HL-60 (cell line): ENCODE measurements at regions not wholly inside any gene's neighbourhood (a gene's known extent, or its start where the extent isn't known, plus 50 kb on each side); places are given as distances from the start of the nearest gene placed in this dataset.

ENCODE experiments used
- GABPA ChIP-seq: IDR thresholded peaks from 2 replicates; pipeline ENCODE4 v1.6.1; 2012; ENCODE audit warnings: low read depth
- POLR2AphosphoS5 ChIP-seq: IDR thresholded peaks from 2 replicates; pipeline ENCODE4 v1.6.1; 2012; ENCODE audit warnings: low read depth
- SPI1 ChIP-seq: IDR thresholded peaks from 2 replicates; pipeline ENCODE4 v1.6.1; 2012; ENCODE audit warnings: low read depth, mild to moderate bottlenecking, borderline replicate concordance
- TF ChIP-seq, protein P1 (sequence below): IDR thresholded peaks from one replicate; pipeline ENCODE4 v1.5.1; 2011; ENCODE audit warnings: low read length, control low read depth, inconsistent platforms; ENCODE audit not compliant: insufficient read depth
- TF ChIP-seq, protein P2 (sequence below): IDR thresholded peaks from 2 replicates; pipeline ENCODE4 v1.6.1; 2012; ENCODE audit warnings: low read depth; ENCODE audit not compliant: insufficient replicate concordance

DNA sequence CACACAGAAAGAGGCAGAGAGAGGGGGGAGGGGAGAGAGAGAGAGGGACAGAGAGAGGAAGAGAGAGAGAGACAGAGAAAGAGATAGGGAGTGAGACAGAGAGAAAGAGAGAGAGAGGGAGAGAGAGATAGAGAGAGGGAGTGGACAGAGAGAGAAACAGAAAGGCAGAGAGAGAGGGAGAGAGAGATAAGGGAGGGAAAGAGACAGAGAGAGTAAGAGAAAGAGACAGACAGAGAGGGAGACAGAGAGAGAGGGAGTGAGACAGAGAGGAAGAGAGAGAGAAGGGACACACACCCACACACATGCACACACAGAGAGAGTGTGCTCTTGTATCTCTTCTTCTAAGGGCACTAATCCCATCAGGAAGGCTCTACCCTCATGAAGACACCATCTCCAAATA is 103.2 kb upstream of the ESRRB start:
- TF ChIP-seq POLR2AphosphoS5 (no peak), GABPA (no peak), SPI1 (no peak)
- TF ChIP-seq, protein P1, sequence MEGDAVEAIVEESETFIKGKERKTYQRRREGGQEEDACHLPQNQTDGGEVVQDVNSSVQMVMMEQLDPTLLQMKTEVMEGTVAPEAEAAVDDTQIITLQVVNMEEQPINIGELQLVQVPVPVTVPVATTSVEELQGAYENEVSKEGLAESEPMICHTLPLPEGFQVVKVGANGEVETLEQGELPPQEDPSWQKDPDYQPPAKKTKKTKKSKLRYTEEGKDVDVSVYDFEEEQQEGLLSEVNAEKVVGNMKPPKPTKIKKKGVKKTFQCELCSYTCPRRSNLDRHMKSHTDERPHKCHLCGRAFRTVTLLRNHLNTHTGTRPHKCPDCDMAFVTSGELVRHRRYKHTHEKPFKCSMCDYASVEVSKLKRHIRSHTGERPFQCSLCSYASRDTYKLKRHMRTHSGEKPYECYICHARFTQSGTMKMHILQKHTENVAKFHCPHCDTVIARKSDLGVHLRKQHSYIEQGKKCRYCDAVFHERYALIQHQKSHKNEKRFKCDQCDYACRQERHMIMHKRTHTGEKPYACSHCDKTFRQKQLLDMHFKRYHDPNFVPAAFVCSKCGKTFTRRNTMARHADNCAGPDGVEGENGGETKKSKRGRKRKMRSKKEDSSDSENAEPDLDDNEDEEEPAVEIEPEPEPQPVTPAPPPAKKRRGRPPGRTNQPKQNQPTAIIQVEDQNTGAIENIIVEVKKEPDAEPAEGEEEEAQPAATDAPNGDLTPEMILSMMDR: no peak
- TF ChIP-seq, protein P2, sequence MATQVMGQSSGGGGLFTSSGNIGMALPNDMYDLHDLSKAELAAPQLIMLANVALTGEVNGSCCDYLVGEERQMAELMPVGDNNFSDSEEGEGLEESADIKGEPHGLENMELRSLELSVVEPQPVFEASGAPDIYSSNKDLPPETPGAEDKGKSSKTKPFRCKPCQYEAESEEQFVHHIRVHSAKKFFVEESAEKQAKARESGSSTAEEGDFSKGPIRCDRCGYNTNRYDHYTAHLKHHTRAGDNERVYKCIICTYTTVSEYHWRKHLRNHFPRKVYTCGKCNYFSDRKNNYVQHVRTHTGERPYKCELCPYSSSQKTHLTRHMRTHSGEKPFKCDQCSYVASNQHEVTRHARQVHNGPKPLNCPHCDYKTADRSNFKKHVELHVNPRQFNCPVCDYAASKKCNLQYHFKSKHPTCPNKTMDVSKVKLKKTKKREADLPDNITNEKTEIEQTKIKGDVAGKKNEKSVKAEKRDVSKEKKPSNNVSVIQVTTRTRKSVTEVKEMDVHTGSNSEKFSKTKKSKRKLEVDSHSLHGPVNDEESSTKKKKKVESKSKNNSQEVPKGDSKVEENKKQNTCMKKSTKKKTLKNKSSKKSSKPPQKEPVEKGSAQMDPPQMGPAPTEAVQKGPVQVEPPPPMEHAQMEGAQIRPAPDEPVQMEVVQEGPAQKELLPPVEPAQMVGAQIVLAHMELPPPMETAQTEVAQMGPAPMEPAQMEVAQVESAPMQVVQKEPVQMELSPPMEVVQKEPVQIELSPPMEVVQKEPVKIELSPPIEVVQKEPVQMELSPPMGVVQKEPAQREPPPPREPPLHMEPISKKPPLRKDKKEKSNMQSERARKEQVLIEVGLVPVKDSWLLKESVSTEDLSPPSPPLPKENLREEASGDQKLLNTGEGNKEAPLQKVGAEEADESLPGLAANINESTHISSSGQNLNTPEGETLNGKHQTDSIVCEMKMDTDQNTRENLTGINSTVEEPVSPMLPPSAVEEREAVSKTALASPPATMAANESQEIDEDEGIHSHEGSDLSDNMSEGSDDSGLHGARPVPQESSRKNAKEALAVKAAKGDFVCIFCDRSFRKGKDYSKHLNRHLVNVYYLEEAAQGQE: no peak
